NB4 (cell line): ENCODE measurements at regions not wholly inside any gene's neighbourhood (a gene's known extent, or its start where the extent isn't known, plus 50 kb on each side); places are given as distances from the start of the nearest gene placed in this dataset.

Source experiments
- DNase-seq: peaks from one replicate; pipeline ENCODE4 v3.0.0; 2010; ENCODE audit warnings: low read depth
- H3K4me3 ChIP-seq: one replicate; pipeline ENCODE4 v1.5.1; 2011; ENCODE audit warnings: mild to moderate bottlenecking, low read depth, low read length, moderate library complexity
- CTCF ChIP-seq: IDR thresholded peaks from one replicate; pipeline ENCODE4 v1.5.1; 2012; ENCODE audit warnings: low read depth, low read length
- MAX ChIP-seq: IDR thresholded peaks from 2 replicates; pipeline ENCODE4 v1.6.1; 2011; ENCODE audit warnings: low read depth, low read length
- MYC ChIP-seq: IDR thresholded peaks from 2 replicates; pipeline ENCODE4 v1.6.1; 2011; ENCODE audit warnings: low read depth, low read length
- POLR2A ChIP-seq: IDR thresholded peaks from 2 replicates; pipeline ENCODE4 v1.6.1; 2011; ENCODE audit warnings: mild to moderate bottlenecking; ENCODE audit not compliant: insufficient read length; ENCODE audit errors: extremely low read depth

DNA sequence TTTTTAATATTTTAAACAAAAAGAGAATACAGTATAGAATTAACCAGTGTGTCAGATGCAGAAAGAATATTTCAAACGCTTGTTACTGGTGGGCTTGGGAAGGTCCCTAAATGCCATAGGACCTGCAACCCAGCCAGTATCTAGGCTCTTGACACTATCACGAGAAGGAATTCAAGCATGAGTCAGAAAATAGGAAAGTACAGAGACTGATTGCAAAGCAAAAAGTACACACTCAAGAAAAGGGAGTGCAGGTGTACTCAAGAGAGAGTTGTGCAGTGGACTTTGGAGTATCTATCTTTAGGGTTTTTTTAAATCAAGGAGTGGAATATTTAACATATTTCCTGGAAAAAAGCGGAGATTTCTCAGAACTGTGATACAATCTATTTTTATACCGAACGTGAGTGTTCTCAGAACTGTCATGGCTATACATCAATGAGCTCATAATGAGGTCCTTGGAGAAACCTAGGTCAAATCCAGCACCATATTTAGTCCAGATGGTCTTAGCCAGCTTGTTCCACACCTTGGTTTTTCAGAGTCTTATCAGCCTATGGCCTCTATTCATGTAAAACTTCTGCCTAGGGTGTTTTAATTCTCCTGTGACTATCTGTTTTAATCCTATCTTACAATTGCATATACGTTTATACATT lies 291.8 kb upstream of the FAT4 start:
- no peak overlapping the region for H3K4me3 ChIP-seq
- no peak for DNase-seq
- TF ChIP-seq CTCF: no peak
- TF ChIP-seq POLR2A: no peak
- TF ChIP-seq MAX: no peak
- no peak for TF ChIP-seq MYC

DNA sequence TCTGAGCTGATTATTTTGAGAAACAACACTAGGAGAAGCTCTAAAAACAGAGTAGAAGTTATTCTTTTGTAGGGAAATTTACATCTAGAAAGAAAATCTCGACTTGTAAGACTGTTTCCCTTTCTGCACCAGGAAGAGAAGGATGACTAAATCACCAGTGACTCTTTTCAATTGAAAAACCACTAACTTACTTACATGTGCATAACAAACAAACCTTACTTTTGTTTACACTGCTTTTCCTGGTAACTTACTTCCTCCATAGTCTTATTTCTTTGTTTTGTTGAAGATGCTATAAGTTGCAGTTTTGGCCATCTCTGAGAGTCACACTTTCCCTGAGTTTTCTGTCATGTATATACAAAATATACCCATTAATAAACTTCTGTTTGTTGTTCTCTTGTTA lies 293.6 kb upstream of the FAT4 start:
- H3K4me3 ChIP-seq: no peak overlapping the region
- TF ChIP-seq MYC (no peak), MAX (no peak)
- no peak for DNase-seq

DNA sequence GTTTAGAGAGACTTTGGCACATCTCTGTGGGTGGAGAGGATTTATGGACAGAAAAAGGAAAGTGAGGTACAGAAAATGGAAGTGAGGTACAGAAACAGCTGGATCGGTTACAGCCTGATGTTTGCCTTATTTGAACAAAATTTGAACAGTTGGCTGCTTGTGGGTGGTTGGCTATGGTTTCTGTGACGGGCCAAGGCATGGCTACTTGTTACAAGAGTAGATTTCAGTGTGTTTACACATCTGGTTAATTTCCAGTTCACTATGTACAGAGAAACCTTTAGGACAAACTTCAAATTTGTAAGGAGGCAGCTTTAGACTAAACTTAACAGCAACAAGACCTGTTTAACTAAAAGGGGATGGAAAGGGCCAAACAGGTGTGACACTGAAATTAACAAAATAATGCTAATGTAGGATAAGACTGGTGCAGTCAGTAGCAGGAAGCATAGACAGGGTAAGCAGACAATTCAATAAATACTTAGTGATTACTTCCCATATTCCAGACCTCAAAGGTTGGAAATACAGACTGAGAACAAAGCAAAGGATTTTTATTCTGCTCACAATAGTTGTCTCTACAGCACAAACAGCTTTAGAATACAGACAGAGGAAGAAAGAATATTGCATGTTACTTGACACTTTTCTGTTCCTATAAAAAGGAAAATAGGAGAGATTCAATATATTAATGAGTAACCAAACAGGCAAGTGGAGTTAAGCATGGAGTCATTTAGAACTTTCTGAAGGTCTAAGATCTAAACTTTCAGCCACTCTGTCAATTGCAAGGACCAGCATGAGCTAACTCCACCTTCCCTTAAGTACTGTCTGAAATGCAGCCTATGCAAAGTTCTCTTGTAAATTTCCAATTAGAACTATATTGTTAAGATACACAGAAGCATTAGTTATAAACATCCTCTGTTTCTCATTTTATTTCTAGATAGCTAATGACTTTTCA lies 294.4 kb upstream of the FAT4 start:
- no peak overlapping the region for H3K4me3 ChIP-seq
- no peak for TF ChIP-seq MAX
- no peak for TF ChIP-seq POLR2A
- TF ChIP-seq MYC: no peak
- TF ChIP-seq CTCF: no peak
- DNase-seq: no peak

DNA sequence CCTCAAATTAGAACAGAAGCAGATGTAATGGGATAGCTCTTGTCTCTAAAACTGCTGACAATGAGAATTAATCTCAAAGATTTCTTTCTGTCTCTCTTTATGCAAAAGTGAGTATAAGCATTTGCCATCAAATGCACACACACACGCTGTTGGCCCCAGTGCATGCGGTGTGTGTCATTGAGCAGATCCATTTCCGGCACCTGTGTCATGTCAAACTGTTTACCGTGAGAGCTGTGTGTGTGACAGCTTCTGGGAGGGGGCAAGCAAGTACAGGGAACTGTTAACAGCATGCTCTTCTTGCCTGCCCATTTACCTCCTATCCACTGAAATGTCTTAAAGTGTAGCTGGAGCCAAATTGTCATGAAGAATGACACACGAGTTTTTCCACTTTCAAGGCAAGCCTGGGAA lies 297.9 kb upstream of the FAT4 start:
- DNase-seq: no peak
- no peak overlapping the region for H3K4me3 ChIP-seq
- TF ChIP-seq MYC: no peak
- no peak for TF ChIP-seq MAX
- TF ChIP-seq CTCF: no peak

- H3K4me3 ChIP-seq: no peak overlapping the region
- no peak for TF ChIP-seq MYC
- TF ChIP-seq CTCF: no peak
- TF ChIP-seq MAX: no peak
- TF ChIP-seq POLR2A: no peak
- DNase-seq: no peak
Measured at GRCh38 chr4:125013891-125014290, 300.9 kb upstream of the FAT4 start.

- TF ChIP-seq MYC: no peak
- TF ChIP-seq MAX: no peak
- TF ChIP-seq CTCF: no peak
- no peak for TF ChIP-seq POLR2A
- no peak for DNase-seq
- H3K4me3 ChIP-seq: no peak overlapping the region
Measured at GRCh38 chr4:125011646-125012045, 299.1 kb upstream of the ANKRD50 start.
